ENCODE measurements at regions not wholly inside any gene's neighbourhood (a gene's known extent, or its start where the extent isn't known, plus 50 kb on each side); places are given as distances from the start of the nearest gene placed in this dataset.

- no peak for DNase-seq
These were observed 50.6 kb upstream of the MRPS6 start for GRCh38 chr21:34022627-34023335.

GRCh38 chr21:34021726-34022125 is 51.7 kb upstream of the MRPS6 start:
- DNase-seq: no peak

- DNase-seq: no peak
These were observed 52.3 kb upstream of the MRPS6 start for GRCh38 chr21:34020983-34021553.

- DNase-seq: no peak
These were observed 53.2 kb upstream of the MRPS6 start for GRCh38 chr21:34020005-34020847.

- no peak for DNase-seq
These were observed 54.0 kb upstream of the MRPS6 start for GRCh38 chr21:34019402-34019801.

- DNase-seq: no peak
These were observed 54.5 kb upstream of the MRPS6 start for GRCh38 chr21:34018910-34019309.

GRCh38 chr21:34018185-34018584 is 55.2 kb upstream of the MRPS6 start:
- no peak for DNase-seq

- no peak for DNase-seq
These were observed 56.1 kb upstream of the MRPS6 start for GRCh38 chr21:34017039-34017961.

GRCh38 chr21:34012640-34013039 is 60.7 kb upstream of the MRPS6 start:
- no peak for DNase-seq

GRCh38 chr21:34011660-34012059 is 61.7 kb upstream of the MRPS6 start:
- DNase-seq: no peak

- DNase-seq: no peak
These were observed 64.2 kb upstream of the MRPS6 start for GRCh38 chr21:34009193-34009592.

- no peak for DNase-seq
These were observed 64.8 kb upstream of the MRPS6 start for GRCh38 chr21:34008618-34009017.

- no peak for DNase-seq
These were observed 66.7 kb upstream of the MRPS6 start for GRCh38 chr21:34006611-34007168.

- DNase-seq: no peak
These were observed 68.4 kb upstream of the MRPS6 start for GRCh38 chr21:34004974-34005373.

- DNase-seq: no peak
These were observed 69.1 kb upstream of the MRPS6 start for GRCh38 chr21:34004013-34004938.

- DNase-seq: no peak
These were observed 70.0 kb upstream of the MRPS6 start for GRCh38 chr21:34003428-34003827.

GRCh38 chr21:34000375-34000774 is 73.0 kb upstream of the MRPS6 start:
- DNase-seq: no peak

- DNase-seq: no peak
These were observed 74.6 kb upstream of the MRPS6 start for GRCh38 chr21:33998809-33999208.

- DNase-seq: no peak
These were observed 75.0 kb upstream of the MRPS6 start for GRCh38 chr21:33998402-33998801.

- no peak for DNase-seq
These were observed 75.9 kb upstream of the MRPS6 start for GRCh38 chr21:33997436-33997835.

- DNase-seq: no peak
These were observed 78.8 kb upstream of the ATP5PO start for GRCh38 chr21:33994373-33994772.

Data from activated CD4-positive, alpha-beta T cell treated with anti-CD3 and anti-CD28 coated beads for 1 hour (primary cell).